HG03159 (cell line): ENCODE measurements at regions not wholly inside any gene's neighbourhood (a gene's known extent, or its start where the extent isn't known, plus 50 kb on each side); places are given as distances from the start of the nearest gene placed in this dataset.

Experiments
- ATAC-seq: cut with Tn5 transposase; IDR thresholded peaks from one replicate; pipeline ENCODE4 v1.9.1; 2021; ENCODE audit warnings: mild to moderate bottlenecking, moderate library complexity; ENCODE audit not compliant: unreplicated experiment

GRCh38 chr18:26705757-26706156 lies 157.4 kb upstream of the KCTD1 start:
- ATAC-seq, result no peak

GRCh38 chr18:26703170-26703930 lies 155.0 kb upstream of the KCTD1 start:
- no peak for ATAC-seq

- ATAC-seq, result no peak
Measured at GRCh38 chr18:26702086-26702485, 153.7 kb upstream of the KCTD1 start.

DNA sequence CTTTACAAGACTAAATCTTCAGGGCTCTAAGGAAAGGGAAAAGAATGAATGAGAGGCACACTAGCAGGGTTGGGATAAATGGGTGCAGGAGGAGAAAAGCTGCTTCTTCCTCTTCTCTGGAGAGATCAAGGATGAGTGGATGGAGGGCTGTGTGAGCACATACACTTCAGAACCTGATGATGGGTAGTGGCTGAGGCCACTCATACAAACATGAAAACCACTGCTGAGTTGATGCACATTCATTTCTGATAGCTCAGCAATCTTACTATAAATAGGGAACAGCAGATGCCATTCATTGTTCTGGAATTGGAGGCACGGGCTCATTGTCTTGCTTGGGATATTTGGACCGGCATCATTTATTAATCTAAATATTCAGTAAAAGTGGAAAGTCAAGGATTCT lies 152.4 kb upstream of the KCTD1 start:
- ATAC-seq, result no peak

GRCh38 chr18:26700201-26700600 lies 151.8 kb upstream of the KCTD1 start:
- no peak for ATAC-seq

DNA sequence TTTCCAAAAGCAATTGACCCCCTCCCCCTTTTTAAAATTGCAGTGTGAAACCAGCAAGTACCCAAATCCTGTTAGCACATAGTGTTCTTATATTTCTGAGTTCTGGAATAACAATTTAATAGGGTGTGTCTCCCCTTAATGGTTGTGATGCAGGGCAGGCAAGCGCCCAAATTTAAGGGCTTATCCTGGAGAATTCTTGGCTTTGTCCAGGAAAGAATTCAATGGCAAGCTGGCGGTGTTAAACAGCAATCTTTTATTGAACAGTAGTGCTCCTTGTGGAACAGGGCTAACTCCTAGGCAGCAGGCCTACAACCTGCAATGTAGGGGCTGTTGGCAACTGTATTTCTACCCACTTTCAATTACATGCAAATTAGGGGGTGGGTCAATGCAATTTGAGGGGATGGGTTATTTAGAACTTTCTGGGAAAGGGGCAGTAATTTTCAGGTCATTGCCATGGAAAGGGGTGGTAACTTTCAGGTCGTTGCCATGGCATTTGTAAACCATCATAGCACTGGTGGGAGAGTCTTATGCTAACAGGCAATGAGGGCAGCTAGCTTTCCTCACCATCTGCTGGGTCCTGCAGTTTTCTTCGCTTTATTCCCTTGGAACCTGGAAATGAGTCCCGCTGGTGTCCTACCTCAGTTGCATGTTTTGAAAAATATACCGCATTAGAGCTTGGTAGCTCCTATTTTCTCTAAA lies 149.0 kb upstream of the KCTD1 start:
- no peak for ATAC-seq

- ATAC-seq, result no peak
Measured at GRCh38 chr18:26696786-26697185, 148.4 kb upstream of the KCTD1 start.

- ATAC-seq, result no peak
Measured at GRCh38 chr18:26696308-26696707, 148.0 kb upstream of the KCTD1 start.

DNA sequence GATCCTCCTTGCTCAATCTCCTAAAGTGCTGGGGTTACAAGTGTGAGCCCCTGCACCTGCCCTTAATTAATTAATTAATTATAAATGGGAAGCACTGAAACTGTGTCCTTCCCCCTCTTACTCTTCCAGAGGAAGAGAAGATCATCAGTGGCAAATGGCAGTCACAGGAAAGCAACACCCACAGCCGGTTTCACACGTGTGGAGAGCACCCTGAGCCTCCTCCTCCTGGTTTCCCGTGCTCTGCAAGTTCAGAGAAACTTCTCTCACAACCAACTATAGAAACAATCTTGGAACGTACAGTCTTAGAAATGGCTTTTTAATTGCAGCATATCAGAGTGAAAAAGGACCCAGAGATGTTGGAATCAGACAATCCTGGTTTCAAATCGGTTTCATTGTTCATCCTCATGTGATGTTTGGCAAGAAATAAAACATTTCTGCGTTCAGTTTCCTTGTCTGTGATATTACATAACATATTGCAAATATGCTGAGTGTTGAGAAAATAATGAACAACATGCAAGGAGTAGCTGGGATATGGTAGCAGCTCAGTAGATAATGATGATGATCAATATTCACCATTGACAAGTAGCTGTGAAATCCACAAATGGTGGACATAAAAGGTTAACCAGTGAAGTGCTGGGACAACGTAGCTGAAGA lies 141.0 kb upstream of the KCTD1 start:
- ATAC-seq, result no peak

GRCh38 chr18:26686532-26686931 lies 138.2 kb upstream of the KCTD1 start:
- ATAC-seq, result no peak

GRCh38 chr18:26685438-26686157 lies 137.2 kb upstream of the KCTD1 start:
- no peak for ATAC-seq

- ATAC-seq, result no peak
Measured at GRCh38 chr18:26677957-26678356, 129.6 kb upstream of the KCTD1 start.

DNA sequence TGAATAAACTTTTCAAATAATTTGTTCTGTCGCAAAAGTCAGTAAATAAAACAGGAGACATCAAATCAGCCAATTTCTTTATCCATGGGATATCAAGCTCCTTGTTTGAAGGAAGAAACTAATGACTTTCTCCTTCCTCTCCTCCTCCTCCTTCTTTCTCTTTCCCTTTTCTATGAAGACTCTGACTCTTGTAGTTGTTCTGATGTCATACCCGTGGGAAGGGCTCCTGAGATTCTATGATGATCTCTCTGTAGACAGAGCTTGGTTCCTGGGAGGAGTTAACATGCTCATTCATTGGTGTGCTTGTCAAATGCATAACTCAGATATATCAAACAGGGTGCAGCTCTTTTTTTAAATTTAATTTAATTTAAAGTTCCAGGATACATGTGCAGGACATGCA lies 118.7 kb upstream of the KCTD1 start:
- ATAC-seq, result no peak

DNA sequence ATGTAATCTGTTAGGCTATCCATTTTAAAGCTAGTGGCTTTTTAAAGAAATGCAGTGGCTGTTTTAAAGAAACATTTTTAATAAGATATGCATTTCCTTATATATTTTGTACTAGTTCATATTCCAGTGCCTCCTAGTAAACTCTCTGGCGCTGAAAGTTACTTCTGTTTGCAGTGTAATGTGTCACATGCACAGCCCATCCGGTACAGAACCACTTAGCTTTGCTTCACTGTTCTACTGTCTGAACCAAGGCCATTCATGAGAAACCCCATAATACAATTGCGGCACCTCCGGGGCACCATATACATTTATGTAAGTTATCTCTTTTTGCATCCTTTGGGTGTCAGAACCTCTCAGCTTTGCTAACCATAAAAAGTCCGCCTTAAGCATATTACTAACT lies 114.6 kb upstream of the KCTD1 start:
- ATAC-seq, result no peak

GRCh38 chr18:26657631-26658581 lies 109.6 kb upstream of the KCTD1 start:
- ATAC-seq, result no peak

- peak; percentile 62 for ATAC-seq
Measured at GRCh38 chr18:26656944-26657536, 108.7 kb upstream of the KCTD1 start.

- peak; percentile 8 for ATAC-seq
Measured at GRCh38 chr18:26656431-26656943, 108.1 kb upstream of the KCTD1 start.

DNA sequence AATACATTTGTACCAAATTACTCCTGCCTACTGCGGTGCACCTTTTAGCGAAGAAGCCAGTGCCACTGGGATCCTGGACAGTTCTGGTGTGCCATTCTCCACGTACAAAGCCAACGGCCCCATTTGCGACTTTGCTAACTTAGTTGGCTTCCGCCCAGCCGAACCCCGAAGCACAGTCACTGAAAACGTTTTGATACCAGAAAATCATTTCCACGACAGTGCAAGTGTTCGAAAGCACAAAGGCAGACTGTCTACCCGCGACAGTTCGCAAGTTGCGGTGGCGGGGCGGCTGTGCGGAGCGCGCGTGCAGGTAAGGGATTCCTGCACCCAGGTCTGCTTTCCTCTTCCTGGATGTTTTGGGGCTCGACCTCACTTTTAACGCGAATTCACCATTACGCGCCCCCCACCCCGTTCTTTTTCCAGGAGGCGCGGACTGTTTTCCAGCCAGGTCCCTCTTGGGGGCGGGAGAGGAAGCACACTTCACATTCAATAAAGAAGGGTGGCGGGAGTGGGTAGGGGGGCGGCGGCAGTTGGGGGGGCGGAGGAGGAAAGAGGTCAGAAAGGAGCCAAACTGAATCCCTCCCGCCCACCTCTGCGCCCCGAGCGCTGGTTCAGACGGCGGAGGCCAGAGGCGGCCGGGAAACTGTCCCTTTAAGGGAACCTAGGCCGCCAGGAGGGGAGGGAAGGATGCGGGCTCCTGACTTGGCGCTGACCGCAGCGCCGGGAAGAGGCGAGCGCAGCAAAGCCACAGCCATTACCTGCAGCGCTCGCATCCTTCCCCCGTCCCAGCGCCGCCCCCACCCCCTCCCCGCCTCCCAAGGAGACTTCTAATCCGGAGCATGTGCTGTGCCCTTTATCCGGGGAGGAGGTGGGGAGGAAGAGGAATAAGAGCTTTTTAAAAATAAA lies 107.4 kb upstream of the KCTD1 start:
- no peak for ATAC-seq
